ENCODE measurements at regions not wholly inside any gene's neighbourhood (a gene's known extent, or its start where the extent isn't known, plus 50 kb on each side); places are given as distances from the start of the nearest gene placed in this dataset.

DNA sequence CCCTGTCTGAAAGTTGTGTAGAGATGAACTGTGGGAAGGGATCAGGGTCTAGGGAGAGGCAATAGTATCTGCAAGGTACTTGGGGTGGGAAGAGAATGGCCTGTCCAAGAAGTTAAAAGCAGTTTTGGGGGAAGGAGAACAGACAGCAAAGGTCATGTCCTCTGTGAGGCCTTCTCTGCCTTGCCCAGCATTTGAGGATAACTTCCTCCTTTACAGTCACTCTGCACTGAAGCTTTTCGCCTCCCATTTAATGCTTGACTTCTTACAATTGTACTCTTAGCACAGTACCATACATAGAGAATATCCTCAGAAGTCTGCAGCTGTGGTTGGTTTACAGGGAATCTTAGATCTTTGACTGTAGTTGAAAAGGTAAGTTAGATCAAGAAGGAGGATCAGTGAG lies 121.8 kb upstream of the AP1S2 start:
- no peak for DNase-seq (ENCODE audit: low spot score)
- ChIA-PET CTCF (ENCODE audit: unreplicated experiment) (no interaction called here), POLR2A (interaction anchor here (0.6 to 1.0 kb wide), 3 partner anchors 18 to 615 kb away, joined by 3 to 4 read pairs (median 4); no protein-coding TSS in a partner anchor)
- Histone ChIP-seq H3K9me3 (ENCODE audit: low read length) (no peaks in the 10 kb centered on the region), H3K9me2 (ENCODE audit: insufficient read depth, low read length) (no peaks in the 10 kb centered on the region), H3K27ac (ENCODE audit: low read depth, low read length, poor library complexity, severe bottlenecking) (no peak overlapping the region), H3K4me2 (ENCODE audit: low read length) (no peak overlapping the region), H2AFZ (ENCODE audit: low read length) (peak overlapping the region; percentile 64), H3K4me3 (ENCODE audit: low read depth, low read length, poor library complexity, severe bottlenecking) (no peak overlapping the region), H3K79me2 (ENCODE audit: insufficient read depth, low read depth, low read length) (no peaks in the 10 kb centered on the region), H3K4me1 (ENCODE audit: insufficient read depth, low read length, poor library complexity, severe bottlenecking) (no peaks in the 10 kb centered on the region), H3K36me3 (ENCODE audit: insufficient read depth, low read length) (no peaks in the 10 kb centered on the region), H4K20me1 (ENCODE audit: insufficient read depth, low read length) (no peaks in the 10 kb centered on the region)
- TF ChIP-seq, protein P1, sequence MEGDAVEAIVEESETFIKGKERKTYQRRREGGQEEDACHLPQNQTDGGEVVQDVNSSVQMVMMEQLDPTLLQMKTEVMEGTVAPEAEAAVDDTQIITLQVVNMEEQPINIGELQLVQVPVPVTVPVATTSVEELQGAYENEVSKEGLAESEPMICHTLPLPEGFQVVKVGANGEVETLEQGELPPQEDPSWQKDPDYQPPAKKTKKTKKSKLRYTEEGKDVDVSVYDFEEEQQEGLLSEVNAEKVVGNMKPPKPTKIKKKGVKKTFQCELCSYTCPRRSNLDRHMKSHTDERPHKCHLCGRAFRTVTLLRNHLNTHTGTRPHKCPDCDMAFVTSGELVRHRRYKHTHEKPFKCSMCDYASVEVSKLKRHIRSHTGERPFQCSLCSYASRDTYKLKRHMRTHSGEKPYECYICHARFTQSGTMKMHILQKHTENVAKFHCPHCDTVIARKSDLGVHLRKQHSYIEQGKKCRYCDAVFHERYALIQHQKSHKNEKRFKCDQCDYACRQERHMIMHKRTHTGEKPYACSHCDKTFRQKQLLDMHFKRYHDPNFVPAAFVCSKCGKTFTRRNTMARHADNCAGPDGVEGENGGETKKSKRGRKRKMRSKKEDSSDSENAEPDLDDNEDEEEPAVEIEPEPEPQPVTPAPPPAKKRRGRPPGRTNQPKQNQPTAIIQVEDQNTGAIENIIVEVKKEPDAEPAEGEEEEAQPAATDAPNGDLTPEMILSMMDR (conservative IDR thresholded peaks at IDR 0.05; ENCODE audit: low read length), result no peak
- TF ChIP-seq EZH2phosphoT487 (IDR thresholded peaks at IDR 0.05; ENCODE audit: borderline replicate concordance, low read depth, low read length), result no peak
- intact Hi-C loops (cut with micrococcal nuclease; ENCODE audit: unreplicated experiment), result loop anchor here (10.0 kb wide), 1 partner anchor 162 kb away; no protein-coding TSS in a partner anchor
- BruUV-seq (replicated peaks), result no TSS peak

DNA sequence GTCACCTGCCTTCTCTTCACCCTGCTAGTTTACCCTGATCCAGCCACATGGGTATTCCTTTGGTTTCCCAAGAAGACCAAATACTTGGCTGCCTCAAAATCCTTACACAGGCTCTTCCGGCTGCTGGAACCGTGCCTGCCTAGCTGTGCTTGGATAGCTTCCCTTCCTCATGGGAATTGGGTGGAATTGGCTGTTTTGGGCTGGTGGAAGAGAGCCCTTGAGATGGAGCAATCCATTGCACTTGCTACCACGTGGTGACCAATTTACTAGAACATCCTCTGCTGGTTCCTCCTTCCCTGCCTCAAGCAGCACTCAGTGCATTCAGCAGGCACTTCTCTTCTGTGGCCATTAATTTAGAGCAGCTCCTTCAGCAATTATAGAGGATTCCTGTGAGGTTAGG lies 119.3 kb upstream of the AP1S2 start:
- H3K4me3 ChIP-seq (ENCODE audit: low read depth, low read length, poor library complexity, severe bottlenecking), result no peak overlapping the region

DNA sequence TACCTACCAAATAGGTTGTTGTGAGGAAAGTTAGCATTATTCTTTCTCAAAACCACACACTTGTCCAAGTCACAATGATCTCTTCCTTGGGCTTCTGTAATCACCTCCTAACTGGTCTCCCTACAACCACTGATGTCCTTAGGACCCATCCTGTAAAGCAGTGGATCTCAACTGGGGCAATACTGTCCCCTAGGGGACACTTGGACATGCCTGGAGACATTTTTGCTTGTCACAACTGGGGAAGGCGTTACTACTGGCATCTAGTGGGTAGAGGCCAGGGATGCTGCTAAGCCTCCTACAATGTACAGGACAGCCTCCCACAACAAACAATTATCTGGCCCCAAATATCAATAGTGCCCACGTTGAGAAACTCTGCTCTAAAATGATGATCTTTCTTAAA lies 118.7 kb upstream of the AP1S2 start:
- Histone ChIP-seq H2AFZ (ENCODE audit: low read length) (no peak overlapping the region), H3K27ac (ENCODE audit: low read depth, low read length, poor library complexity, severe bottlenecking) (no peak overlapping the region), H3K4me1 (ENCODE audit: insufficient read depth, low read length, poor library complexity, severe bottlenecking) (no peaks in the 10 kb centered on the region), H3K36me3 (ENCODE audit: insufficient read depth, low read length) (no peaks in the 10 kb centered on the region), H3K9me3 (ENCODE audit: low read length) (no peaks in the 10 kb centered on the region), H3K79me2 (ENCODE audit: insufficient read depth, low read depth, low read length) (no peaks in the 10 kb centered on the region), H4K20me1 (ENCODE audit: insufficient read depth, low read length) (no peaks in the 10 kb centered on the region), H3K9me2 (ENCODE audit: insufficient read depth, low read length) (no peaks in the 10 kb centered on the region), H3K4me2 (ENCODE audit: low read length) (no peak overlapping the region), H3K4me3 (ENCODE audit: low read depth, low read length, poor library complexity, severe bottlenecking) (no peak overlapping the region)
- ChIA-PET POLR2A (interaction anchor here (1.1 kb wide), 1 partner anchor 12 kb away, joined by 3 read pairs; no protein-coding TSS in a partner anchor), CTCF (ENCODE audit: unreplicated experiment) (no interaction called here)
- TF ChIP-seq EZH2phosphoT487 (IDR thresholded peaks at IDR 0.05; ENCODE audit: borderline replicate concordance, low read depth, low read length), result no peak
- TF ChIP-seq, protein P1 (conservative IDR thresholded peaks at IDR 0.05; ENCODE audit: low read length), result peak; percentile 67
- peak; percentile 56 for DNase-seq (ENCODE audit: low spot score)
- no TSS peak for BruUV-seq (replicated peaks)
- intact Hi-C loops (cut with micrococcal nuclease; ENCODE audit: unreplicated experiment), result loop anchor here (1.0 to 10.0 kb wide), 2 partner anchors 120 to 158 kb away; no protein-coding TSS in a partner anchor

More for the DNA sequence above, 119.3 kb upstream of the AP1S2 start:
- Histone ChIP-seq H3K9me3 (ENCODE audit: low read length) (no peaks in the 10 kb centered on the region), H3K27ac (ENCODE audit: low read depth, low read length, poor library complexity, severe bottlenecking) (no peak overlapping the region), H3K9me2 (ENCODE audit: insufficient read depth, low read length) (no peaks in the 10 kb centered on the region), H3K4me1 (ENCODE audit: insufficient read depth, low read length, poor library complexity, severe bottlenecking) (no peaks in the 10 kb centered on the region), H4K20me1 (ENCODE audit: insufficient read depth, low read length) (no peaks in the 10 kb centered on the region), H2AFZ (ENCODE audit: low read length) (no peak overlapping the region), H3K36me3 (ENCODE audit: insufficient read depth, low read length) (no peaks in the 10 kb centered on the region), H3K4me2 (ENCODE audit: low read length) (no peak overlapping the region), H3K79me2 (ENCODE audit: insufficient read depth, low read depth, low read length) (no peaks in the 10 kb centered on the region)
- intact Hi-C loops (cut with micrococcal nuclease; ENCODE audit: unreplicated experiment), result loop anchor here (1.0 to 10.0 kb wide), 2 partner anchors 121 to 159 kb away; no protein-coding TSS in a partner anchor
- BruUV-seq (replicated peaks), result no TSS peak
- TF ChIP-seq EZH2phosphoT487 (IDR thresholded peaks at IDR 0.05; ENCODE audit: borderline replicate concordance, low read depth, low read length), result no peak
- TF ChIP-seq, protein P1 (conservative IDR thresholded peaks at IDR 0.05; ENCODE audit: low read length), result no peak
- POLR2A ChIA-PET, result no interaction called here
- CTCF ChIA-PET (ENCODE audit: unreplicated experiment), result no interaction called here
- DNase-seq (ENCODE audit: low spot score), result no peak
